ENCODE measurements at regions not wholly inside any gene's neighbourhood (a gene's known extent, or its start where the extent isn't known, plus 50 kb on each side); places are given as distances from the start of the nearest gene placed in this dataset.

DNA sequence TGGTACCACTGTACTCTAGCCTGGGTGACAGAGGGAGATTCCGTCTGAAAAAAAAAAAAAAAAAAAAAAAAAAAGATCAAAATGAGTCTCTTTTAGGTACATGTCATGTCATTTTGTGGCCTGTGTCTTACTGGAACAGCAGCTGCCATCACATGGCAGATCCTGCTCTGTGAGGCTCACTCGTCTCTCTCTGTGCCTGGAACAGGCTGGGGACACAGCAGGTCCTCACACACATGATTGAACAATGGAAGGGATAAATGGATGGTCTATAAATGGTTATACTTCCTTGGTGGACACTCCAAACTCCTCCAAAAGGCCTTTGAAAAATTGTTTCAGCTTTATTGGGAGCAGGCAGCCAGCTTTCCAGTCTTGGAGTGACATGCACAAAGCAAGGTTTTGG is 236.2 kb upstream of the COPS8 start:
- Histone ChIP-seq H3K36me3 (no peaks in the 10 kb centered on the region), H3K27me3 (ENCODE audit: low read depth) (no peaks in the 10 kb centered on the region), H3K4me1 (no peaks in the 10 kb centered on the region), H3K4me3 (no peak overlapping the region), H3K27ac (no peak overlapping the region), H3K9me3 (no peaks in the 10 kb centered on the region)
- TF ChIP-seq, protein P1, sequence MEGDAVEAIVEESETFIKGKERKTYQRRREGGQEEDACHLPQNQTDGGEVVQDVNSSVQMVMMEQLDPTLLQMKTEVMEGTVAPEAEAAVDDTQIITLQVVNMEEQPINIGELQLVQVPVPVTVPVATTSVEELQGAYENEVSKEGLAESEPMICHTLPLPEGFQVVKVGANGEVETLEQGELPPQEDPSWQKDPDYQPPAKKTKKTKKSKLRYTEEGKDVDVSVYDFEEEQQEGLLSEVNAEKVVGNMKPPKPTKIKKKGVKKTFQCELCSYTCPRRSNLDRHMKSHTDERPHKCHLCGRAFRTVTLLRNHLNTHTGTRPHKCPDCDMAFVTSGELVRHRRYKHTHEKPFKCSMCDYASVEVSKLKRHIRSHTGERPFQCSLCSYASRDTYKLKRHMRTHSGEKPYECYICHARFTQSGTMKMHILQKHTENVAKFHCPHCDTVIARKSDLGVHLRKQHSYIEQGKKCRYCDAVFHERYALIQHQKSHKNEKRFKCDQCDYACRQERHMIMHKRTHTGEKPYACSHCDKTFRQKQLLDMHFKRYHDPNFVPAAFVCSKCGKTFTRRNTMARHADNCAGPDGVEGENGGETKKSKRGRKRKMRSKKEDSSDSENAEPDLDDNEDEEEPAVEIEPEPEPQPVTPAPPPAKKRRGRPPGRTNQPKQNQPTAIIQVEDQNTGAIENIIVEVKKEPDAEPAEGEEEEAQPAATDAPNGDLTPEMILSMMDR (IDR thresholded peaks at IDR 0.05): no peak
- no peak for DNase-seq
- intact Hi-C loops (cut with DNase I): no loop called here
- no peak for ATAC-seq

DNA sequence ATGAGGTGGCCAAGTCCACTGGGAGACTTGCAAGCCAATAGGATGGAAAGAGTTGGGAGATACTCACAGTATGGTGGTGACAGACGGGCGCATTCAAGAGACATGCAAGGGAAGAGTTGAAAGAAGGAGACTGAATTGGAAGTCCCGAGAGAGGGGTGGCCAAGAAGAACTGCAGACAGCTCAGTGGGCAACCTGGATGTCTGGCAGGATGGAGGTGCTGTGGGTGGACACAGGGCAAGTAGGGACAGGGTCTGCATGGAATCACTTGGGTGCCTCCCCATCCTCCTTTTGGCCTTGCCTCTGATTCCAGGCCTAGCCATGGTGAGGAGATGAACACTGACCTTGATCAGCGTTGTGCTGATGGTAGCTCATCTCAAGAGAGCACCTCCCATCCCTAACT is 235.7 kb upstream of the COPS8 start:
- Histone ChIP-seq H3K27me3 (ENCODE audit: low read depth) (no peaks in the 10 kb centered on the region), H3K4me3 (no peak overlapping the region), H3K9me3 (no peaks in the 10 kb centered on the region), H3K4me1 (no peaks in the 10 kb centered on the region), H3K27ac (no peak overlapping the region), H3K36me3 (no peaks in the 10 kb centered on the region)
- intact Hi-C loops (cut with DNase I): no loop called here
- no peak for DNase-seq
- TF ChIP-seq, protein P1 (IDR thresholded peaks at IDR 0.05): no peak
- no peak for ATAC-seq

DNA sequence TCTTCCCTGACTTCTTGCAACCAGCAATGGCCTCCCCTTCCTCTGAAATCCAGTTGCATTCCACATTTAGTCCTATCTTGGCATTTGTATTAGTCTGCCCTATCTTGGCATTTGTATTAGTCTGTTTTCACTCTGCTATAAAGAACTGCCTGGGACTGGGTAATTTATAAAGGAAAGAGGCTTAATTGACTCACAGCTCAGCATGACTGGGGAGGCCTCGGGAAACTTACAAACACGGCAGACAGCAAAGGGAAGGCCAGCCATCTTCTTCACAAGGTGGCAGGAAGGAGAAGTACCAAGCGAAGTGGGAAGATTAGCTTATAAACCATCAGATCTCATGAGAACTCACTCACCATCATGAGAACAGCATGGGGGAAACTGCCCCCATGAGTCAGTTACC is 234.5 kb upstream of the COPS8 start:
- intact Hi-C loops (cut with DNase I): no loop called here
- DNase-seq: no peak
- Histone ChIP-seq H3K4me1 (no peaks in the 10 kb centered on the region), H3K27me3 (ENCODE audit: low read depth) (no peaks in the 10 kb centered on the region), H3K36me3 (no peaks in the 10 kb centered on the region), H3K27ac (no peak overlapping the region), H3K9me3 (no peaks in the 10 kb centered on the region), H3K4me3 (no peak overlapping the region)
- no peak for ATAC-seq
- TF ChIP-seq, protein P1 (IDR thresholded peaks at IDR 0.05): no peak

DNA sequence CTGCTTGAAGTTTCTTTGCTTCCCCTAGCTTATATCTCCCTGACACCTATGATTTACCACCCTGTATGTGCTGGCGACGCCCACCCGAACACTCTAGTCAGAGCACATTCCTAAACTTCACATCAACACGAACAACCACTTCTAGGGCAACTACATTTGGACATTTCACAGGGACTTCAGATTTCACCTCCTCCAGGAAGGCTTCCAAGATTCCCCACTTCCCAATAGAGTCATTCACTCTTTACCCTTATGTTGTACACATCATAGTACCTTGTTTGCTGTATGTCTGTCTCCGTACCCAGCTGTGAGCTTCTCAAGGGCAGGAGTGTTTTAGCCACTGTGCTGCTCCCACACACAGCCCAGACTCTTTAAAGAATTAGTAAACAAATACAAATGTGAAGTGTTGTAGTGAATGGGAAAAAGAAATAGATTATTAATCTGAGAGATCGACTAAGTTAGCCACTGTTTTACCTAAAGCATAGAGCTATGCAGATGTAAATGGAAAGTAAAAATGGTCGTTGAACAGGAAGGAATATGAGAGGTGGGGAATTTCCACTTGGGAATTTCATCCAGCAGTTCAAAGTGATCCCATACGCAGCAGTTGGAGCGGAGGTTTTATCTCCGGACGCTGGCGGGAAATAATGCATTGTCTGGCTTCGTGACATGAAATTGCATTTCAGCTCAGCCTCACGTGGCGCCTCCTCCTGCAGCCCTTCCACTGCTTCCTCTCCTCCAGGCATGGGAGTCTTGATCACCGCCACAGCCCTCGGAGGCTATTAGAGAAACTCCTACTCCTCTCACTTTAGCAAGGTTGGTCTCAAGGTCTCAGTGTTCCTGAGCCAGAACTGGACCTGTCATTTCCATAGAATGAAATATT is 233.4 kb upstream of the COPS8 start:
- TF ChIP-seq, protein P1 (IDR thresholded peaks at IDR 0.05): no peak
- no peak overlapping the region for H3K27ac ChIP-seq

DNA sequence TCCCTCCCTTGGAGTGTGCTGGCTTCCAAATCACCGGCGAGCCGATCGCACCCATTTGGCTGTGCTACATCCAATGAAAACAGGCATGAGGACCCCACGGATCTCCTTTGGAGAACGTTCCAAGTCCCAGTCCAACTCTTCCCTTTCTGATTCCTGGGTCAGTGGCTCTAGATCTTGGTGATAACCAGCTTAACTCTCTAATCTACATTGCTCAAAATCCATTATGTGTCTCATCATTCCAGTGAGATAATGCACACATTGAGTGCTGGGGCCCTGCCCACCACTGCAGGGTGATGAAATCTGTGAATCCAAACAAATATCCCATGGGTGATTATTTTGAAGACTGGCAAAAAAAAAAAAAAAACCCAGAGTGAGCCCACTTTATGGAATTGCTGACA is 232.7 kb upstream of the COPS8 start:
- intact Hi-C loops (cut with DNase I): no loop called here
- no peaks in the 10 kb centered on the region for H3K4me1 ChIP-seq
- no peaks in the 10 kb centered on the region for H3K9me3 ChIP-seq
- DNase-seq (no peak), ATAC-seq (no peak)
- no peaks in the 10 kb centered on the region for H3K36me3 ChIP-seq
- H3K4me3 ChIP-seq: no peak overlapping the region
- H3K27me3 ChIP-seq (ENCODE audit: low read depth): no peaks in the 10 kb centered on the region
- TF ChIP-seq, protein P1 (IDR thresholded peaks at IDR 0.05): no peak
- no peak overlapping the region for H3K27ac ChIP-seq

More for the DNA sequence above, 233.4 kb upstream of the COPS8 start:
- no peaks in the 10 kb centered on the region for H3K4me1 ChIP-seq
- DNase-seq (no peak), ATAC-seq (peak in 1 of 2 donors; percentile 41)
- intact Hi-C loops (cut with DNase I): no loop called here
- no peaks in the 10 kb centered on the region for H3K36me3 ChIP-seq
- H3K27me3 ChIP-seq (ENCODE audit: low read depth): no peaks in the 10 kb centered on the region
- no peak overlapping the region for H3K4me3 ChIP-seq
- H3K9me3 ChIP-seq: no peaks in the 10 kb centered on the region

Measured in lower lobe of right lung (tissue), 2 donors.